Activated T-cell treated with anti-CD3 and anti-CD28 coated beads for 1 hour (primary cell): ENCODE measurements at regions not wholly inside any gene's neighbourhood (a gene's known extent, or its start where the extent isn't known, plus 50 kb on each side); places are given as distances from the start of the nearest gene placed in this dataset.

Experiments
- DNase-seq: peaks from one replicate; pipeline ENCODE4 v3.0.0-alpha.2; 2020; ENCODE audit warnings: low read depth

GRCh38 chr6:40074306-40075055 lies 140.2 kb upstream of the MOCS1 start:
- no peak for DNase-seq

GRCh38 chr6:40066372-40066771 lies 132.1 kb upstream of the MOCS1 start:
- no peak for DNase-seq

- DNase-seq = no peak
These were observed 122.6 kb upstream of the MOCS1 start for GRCh38 chr6:40056865-40057264.

- no peak for DNase-seq
These were observed 120.3 kb upstream of the MOCS1 start for GRCh38 chr6:40054602-40055001.

- no peak for DNase-seq
These were observed 119.9 kb upstream of the MOCS1 start for GRCh38 chr6:40054186-40054585.

GRCh38 chr6:40049128-40049527 lies 114.9 kb upstream of the MOCS1 start:
- DNase-seq = no peak

- no peak for DNase-seq
These were observed 109.9 kb upstream of the MOCS1 start for GRCh38 chr6:40044196-40044595.

GRCh38 chr6:40042232-40042631 lies 108.0 kb upstream of the MOCS1 start:
- DNase-seq = no peak

GRCh38 chr6:40039042-40039441 lies 104.8 kb upstream of the MOCS1 start:
- no peak for DNase-seq

- no peak for DNase-seq
These were observed 104.4 kb upstream of the MOCS1 start for GRCh38 chr6:40038626-40039025.

- no peak for DNase-seq
These were observed 103.0 kb upstream of the MOCS1 start for GRCh38 chr6:40037271-40037670.

GRCh38 chr6:40036186-40036585 lies 101.9 kb upstream of the MOCS1 start:
- DNase-seq = no peak

GRCh38 chr6:40028449-40028848 lies 94.2 kb upstream of the MOCS1 start:
- DNase-seq = no peak

- no peak for DNase-seq
These were observed 88.6 kb upstream of the MOCS1 start for GRCh38 chr6:40022867-40023266.

GRCh38 chr6:40020166-40020565 lies 85.9 kb upstream of the MOCS1 start:
- DNase-seq = no peak

GRCh38 chr6:40015530-40015929 lies 81.3 kb upstream of the MOCS1 start:
- no peak for DNase-seq

- no peak for DNase-seq
These were observed 77.6 kb upstream of the MOCS1 start for GRCh38 chr6:40011844-40012243.

- DNase-seq = no peak
These were observed 66.8 kb upstream of the MOCS1 start for GRCh38 chr6:40000964-40001515.

- no peak for DNase-seq
These were observed 65.0 kb upstream of the MOCS1 start for GRCh38 chr6:39999006-39999867.

- DNase-seq = no peak
These were observed 63.9 kb upstream of the MOCS1 start for GRCh38 chr6:39998126-39998525.

- no peak for DNase-seq
These were observed 62.9 kb upstream of the MOCS1 start for GRCh38 chr6:39997101-39997635.

- no peak for DNase-seq
These were observed 61.4 kb upstream of the MOCS1 start for GRCh38 chr6:39995633-39996032.
